ENCODE measurements at regions not wholly inside any gene's neighbourhood (a gene's known extent, or its start where the extent isn't known, plus 50 kb on each side); places are given as distances from the start of the nearest gene placed in this dataset.

DNA sequence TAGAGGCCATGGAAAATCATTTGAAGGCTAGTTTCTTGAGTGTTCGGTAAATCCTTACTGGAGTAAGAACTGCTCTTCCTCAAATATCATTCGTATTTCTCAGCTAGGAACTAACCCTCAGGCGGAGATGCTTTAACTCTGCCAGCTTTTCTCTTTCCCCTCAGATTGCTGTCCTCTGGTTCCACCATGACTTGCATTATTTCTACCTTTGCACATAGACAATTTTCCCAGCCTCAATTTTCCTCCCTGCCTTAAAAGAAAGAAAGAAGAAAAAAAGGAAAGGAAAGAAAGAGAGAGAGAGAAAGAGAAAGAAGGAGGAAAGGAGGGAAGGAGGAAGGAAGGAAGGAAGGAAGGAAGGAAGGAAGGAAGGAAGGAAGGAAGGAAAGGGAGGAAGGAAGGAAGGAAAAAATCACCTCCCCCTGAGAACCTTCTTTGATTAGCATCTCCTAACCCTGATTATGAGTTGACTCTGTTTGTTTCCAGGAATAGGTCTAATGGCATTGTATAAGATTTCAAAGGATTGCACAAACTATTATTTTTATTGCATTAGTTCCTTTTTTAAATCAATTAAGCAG lies 123.3 kb upstream of the FAM204A start:
- no peaks in the 10 kb centered on the region for H3K4me1 ChIP-seq (ENCODE audit: insufficient read depth, low read length)
- H4K20me1 ChIP-seq (ENCODE audit: insufficient read depth, low read length), result no peaks in the 10 kb centered on the region
- no peaks in the 10 kb centered on the region for H3K79me2 ChIP-seq (ENCODE audit: insufficient read depth, low read length)
- no peak overlapping the region for H3K27ac ChIP-seq (ENCODE audit: low read length)
- no peak overlapping the region for H3K9ac ChIP-seq (ENCODE audit: low read depth, low read length)
- H3K9me3 ChIP-seq (ENCODE audit: insufficient read depth, low read length, severe bottlenecking), result no peaks in the 10 kb centered on the region
- no peak overlapping the region for H3K4me3 ChIP-seq (ENCODE audit: low read depth in 1 of 2, low read length in 2 of 2)
- H3K27me3 ChIP-seq (ENCODE audit: insufficient read depth, low read length, poor library complexity), result peaks cover 11% of the 10 kb centered on the region
- no peak overlapping the region for H3K4me2 ChIP-seq (ENCODE audit: insufficient read depth, low read length)
- H2AFZ ChIP-seq (ENCODE audit: low read depth, low read length), result no peak overlapping the region
- no peaks in the 10 kb centered on the region for H3K36me3 ChIP-seq (ENCODE audit: insufficient read depth, low read length)
- no peak for DNase-seq
- no peak for ATAC-seq (ENCODE audit: insufficient read depth, low read depth)
- TF ChIP-seq CTCF (IDR thresholded peaks at IDR 0.05; ENCODE audit: borderline replicate concordance, extremely low read depth, low read length, poor library complexity, severe bottlenecking), result no peak
- TF ChIP-seq EZH2 (IDR thresholded peaks at IDR 0.05; ENCODE audit: borderline replicate concordance, low read depth, low read length, severe bottlenecking), result no peak

- Histone ChIP-seq H3K9me3 (ENCODE audit: insufficient read depth, low read length, severe bottlenecking) (no peaks in the 10 kb centered on the region), H3K4me3 (ENCODE audit: low read depth in 1 of 2, low read length in 2 of 2) (no peak overlapping the region), H2AFZ (ENCODE audit: low read depth, low read length) (no peak overlapping the region), H3K4me2 (ENCODE audit: insufficient read depth, low read length) (no peak overlapping the region), H3K4me1 (ENCODE audit: insufficient read depth, low read length) (0 out of 2 replicates have a peak, but pooled peaks cover 4% of the 10 kb centered on the region), H3K9ac (ENCODE audit: low read depth, low read length) (no peak overlapping the region), H4K20me1 (ENCODE audit: insufficient read depth, low read length) (no peaks in the 10 kb centered on the region), H3K27me3 (ENCODE audit: insufficient read depth, low read length, poor library complexity) (peaks cover 7% of the 10 kb centered on the region), H3K36me3 (ENCODE audit: insufficient read depth, low read length) (no peaks in the 10 kb centered on the region), H3K27ac (ENCODE audit: low read length) (no peak overlapping the region), H3K79me2 (ENCODE audit: insufficient read depth, low read length) (no peaks in the 10 kb centered on the region)
- no peak for DNase-seq
- TF ChIP-seq EZH2 (IDR thresholded peaks at IDR 0.05; ENCODE audit: borderline replicate concordance, low read depth, low read length, severe bottlenecking) (no peak), CTCF (IDR thresholded peaks at IDR 0.05; ENCODE audit: borderline replicate concordance, extremely low read depth, low read length, poor library complexity, severe bottlenecking) (no peak)
- ATAC-seq (ENCODE audit: insufficient read depth, low read depth), result no peak
These were observed 121.6 kb upstream of the FAM204A start for GRCh38 chr10:118463740-118464139.

GRCh38 chr10:118462401-118462800 lies 120.3 kb upstream of the FAM204A start:
- Histone ChIP-seq H3K27me3 (ENCODE audit: insufficient read depth, low read length, poor library complexity) (peaks cover 7% of the 10 kb centered on the region), H3K36me3 (ENCODE audit: insufficient read depth, low read length) (no peaks in the 10 kb centered on the region), H3K79me2 (ENCODE audit: insufficient read depth, low read length) (no peaks in the 10 kb centered on the region), H2AFZ (ENCODE audit: low read depth, low read length) (no peak overlapping the region), H4K20me1 (ENCODE audit: insufficient read depth, low read length) (no peaks in the 10 kb centered on the region), H3K4me1 (ENCODE audit: insufficient read depth, low read length) (0 out of 2 replicates have a peak, but pooled peaks cover 4% of the 10 kb centered on the region), H3K27ac (ENCODE audit: low read length) (no peak overlapping the region), H3K4me2 (ENCODE audit: insufficient read depth, low read length) (no peak overlapping the region), H3K9me3 (ENCODE audit: insufficient read depth, low read length, severe bottlenecking) (no peaks in the 10 kb centered on the region), H3K4me3 (ENCODE audit: low read depth in 1 of 2, low read length in 2 of 2) (no peak overlapping the region), H3K9ac (ENCODE audit: low read depth, low read length) (no peak overlapping the region)
- TF ChIP-seq EZH2 (IDR thresholded peaks at IDR 0.05; ENCODE audit: borderline replicate concordance, low read depth, low read length, severe bottlenecking), result no peak
- no peak for TF ChIP-seq CTCF (IDR thresholded peaks at IDR 0.05; ENCODE audit: borderline replicate concordance, extremely low read depth, low read length, poor library complexity, severe bottlenecking)
- no peak for ATAC-seq (ENCODE audit: insufficient read depth, low read depth)
- DNase-seq, result no peak

All from DND-41 (cell line).